Esophagus muscularis mucosa (tissue), 4 donors: ENCODE measurements at regions not wholly inside any gene's neighbourhood (a gene's known extent, or its start where the extent isn't known, plus 50 kb on each side); places are given as distances from the start of the nearest gene placed in this dataset.
"Not testable (repeated sequence)": the region's sequence is repeated elsewhere in the genome, so short reads cannot be mapped to it uniquely, and the experiment has no call there.

Experiments
- EP300 ChIP-seq: sonication (generic); formaldehyde crosslinking; IDR thresholded peaks from one replicate; pipeline ENCODE4 v1.6.1; 2017; ENCODE audit warnings: antibody characterized with exemption
- POLR2A ChIP-seq: fragments of 450-650 bp; IDR thresholded peaks from one replicate; pipeline ENCODE4 v1.6.1; 2017; ENCODE audit warnings: antibody characterized with exemption, moderate library complexity, mild to moderate bottlenecking, low read depth
- POLR2AphosphoS5 ChIP-seq, 2 donors: sonication (generic); formaldehyde crosslinking; IDR thresholded peaks; one replicate each; pipeline ENCODE4 v1.6.1; 2017; ENCODE audit warnings: antibody characterized with exemption in 2 of 2
- TF ChIP-seq, protein P1 (sequence below), 3 experiments: fragments of 200-600 bp in 2 of 3; fragments of 450-650 bp in 1 of 3; sonication (generic) in 2 of 3; IDR thresholded peaks; one replicate each; pipeline ENCODE4 v1.5.1; 2017 to 2019; ENCODE audit warnings: antibody characterized with exemption in 3 of 3, mild to moderate bottlenecking in 2 of 3, moderate library complexity in 1 of 3

DNA sequence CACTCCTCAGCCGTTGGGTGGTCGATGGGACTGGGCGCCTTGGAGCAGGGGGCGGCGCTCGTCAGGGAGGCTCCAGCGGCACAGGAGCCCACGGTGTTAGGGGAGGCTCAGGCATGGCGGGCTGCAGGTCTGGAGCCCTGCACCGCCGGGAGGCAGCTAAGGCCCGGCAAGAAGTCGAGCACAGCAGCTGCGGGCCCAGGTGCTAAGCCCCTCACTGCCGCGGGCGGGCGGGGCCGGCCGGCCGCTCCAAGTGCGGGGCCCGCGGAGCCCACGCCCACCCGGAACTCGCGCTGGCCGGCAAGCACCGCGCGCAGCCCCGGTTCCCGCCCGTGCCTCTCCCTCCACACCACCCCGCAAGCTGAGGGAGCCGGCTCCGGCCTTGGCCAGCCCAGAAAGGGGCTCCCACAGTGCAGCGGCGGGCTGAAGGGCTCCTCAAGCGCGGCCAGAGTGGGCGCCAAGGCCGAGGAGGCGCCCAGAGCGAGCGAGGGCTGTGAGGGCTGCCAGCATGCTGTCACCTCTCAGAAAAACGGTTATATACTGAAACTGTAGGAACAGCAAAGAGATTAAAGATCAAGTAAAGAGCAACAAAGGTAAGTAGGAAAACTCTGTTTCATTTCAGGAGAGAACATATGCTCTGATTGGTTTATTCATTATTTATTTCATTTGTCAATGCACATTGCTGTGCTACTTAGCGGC is 419.0 kb upstream of the CNTNAP2 start:
- TF ChIP-seq, protein P1, sequence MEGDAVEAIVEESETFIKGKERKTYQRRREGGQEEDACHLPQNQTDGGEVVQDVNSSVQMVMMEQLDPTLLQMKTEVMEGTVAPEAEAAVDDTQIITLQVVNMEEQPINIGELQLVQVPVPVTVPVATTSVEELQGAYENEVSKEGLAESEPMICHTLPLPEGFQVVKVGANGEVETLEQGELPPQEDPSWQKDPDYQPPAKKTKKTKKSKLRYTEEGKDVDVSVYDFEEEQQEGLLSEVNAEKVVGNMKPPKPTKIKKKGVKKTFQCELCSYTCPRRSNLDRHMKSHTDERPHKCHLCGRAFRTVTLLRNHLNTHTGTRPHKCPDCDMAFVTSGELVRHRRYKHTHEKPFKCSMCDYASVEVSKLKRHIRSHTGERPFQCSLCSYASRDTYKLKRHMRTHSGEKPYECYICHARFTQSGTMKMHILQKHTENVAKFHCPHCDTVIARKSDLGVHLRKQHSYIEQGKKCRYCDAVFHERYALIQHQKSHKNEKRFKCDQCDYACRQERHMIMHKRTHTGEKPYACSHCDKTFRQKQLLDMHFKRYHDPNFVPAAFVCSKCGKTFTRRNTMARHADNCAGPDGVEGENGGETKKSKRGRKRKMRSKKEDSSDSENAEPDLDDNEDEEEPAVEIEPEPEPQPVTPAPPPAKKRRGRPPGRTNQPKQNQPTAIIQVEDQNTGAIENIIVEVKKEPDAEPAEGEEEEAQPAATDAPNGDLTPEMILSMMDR (IDR thresholded peaks at IDR 0.05) = not testable (repeated sequence)
- TF ChIP-seq POLR2AphosphoS5 (IDR thresholded peaks at IDR 0.05); POLR2A; EP300: not testable (repeated sequence)
